ENCODE measurements at regions not wholly inside any gene's neighbourhood (a gene's known extent, or its start where the extent isn't known, plus 50 kb on each side); places are given as distances from the start of the nearest gene placed in this dataset.

GRCh38 chr11:86119077-86119476 lies 50.2 kb upstream of the PICALM start:
- DNase-seq (ENCODE audit: low spot score): no peak
